ENCODE measurements at regions not wholly inside any gene's neighbourhood (a gene's known extent, or its start where the extent isn't known, plus 50 kb on each side); places are given as distances from the start of the nearest gene placed in this dataset.

- H3K4me3 ChIP-seq (replicated peaks in 1 of 4; ENCODE audit: control extremely low read depth in 1 of 4, insufficient read depth in 1 of 4, low read depth in 3 of 4, low read length in 4 of 4) = no peak overlapping the region
- DNase-seq (ENCODE audit: low read depth in 2 of 2) = no peak
- H3K27ac ChIP-seq (ENCODE audit: insufficient read depth, low read length) = no peak overlapping the region
- no peak overlapping the region for H3K4me2 ChIP-seq (ENCODE audit: extremely low read depth, insufficient read depth, low read length)
- H2AFZ ChIP-seq (ENCODE audit: low read length) = no peak overlapping the region
- TF ChIP-seq CTCF (conservative IDR thresholded peaks at IDR 0.05 in 1 of 2, IDR thresholded peaks at IDR 0.05 in 1 of 2; ENCODE audit: low read depth in 1 of 2, low read length in 2 of 2) (no peak), EZH2 (IDR thresholded peaks at IDR 0.05; ENCODE audit: low read length, missing control alignments) (no peak)
- H4K20me1 ChIP-seq (ENCODE audit: control insufficient read depth, extremely low read depth, insufficient read depth, low read length) = no peaks in the 10 kb centered on the region
- H3K9ac ChIP-seq (ENCODE audit: insufficient read depth, low read length) = no peak overlapping the region
- H3K9me3 ChIP-seq (ENCODE audit: control insufficient read depth, insufficient read depth, low read depth, low read length) = no peaks in the 10 kb centered on the region
- no peaks in the 10 kb centered on the region for H3K4me1 ChIP-seq (ENCODE audit: control insufficient read depth, extremely low read depth, insufficient read depth, low read length)
- no peaks in the 10 kb centered on the region for H3K36me3 ChIP-seq (ENCODE audit: control insufficient read depth, insufficient read depth, low read length)
- H3K27me3 ChIP-seq (ENCODE audit: control insufficient read depth, insufficient read depth, low read length) = no peaks in the 10 kb centered on the region
- no peaks in the 10 kb centered on the region for H3K79me2 ChIP-seq (ENCODE audit: control insufficient read depth, insufficient read depth, low read length)
Measured at GRCh38 chr4:123606946-123607542, 210.4 kb downstream of the SPRY1 start.

- Histone ChIP-seq H3K4me2 (ENCODE audit: extremely low read depth, insufficient read depth, low read length) (no peak overlapping the region), H3K79me2 (ENCODE audit: control insufficient read depth, insufficient read depth, low read length) (no peaks in the 10 kb centered on the region), H4K20me1 (ENCODE audit: control insufficient read depth, extremely low read depth, insufficient read depth, low read length) (no peaks in the 10 kb centered on the region), H3K9ac (ENCODE audit: insufficient read depth, low read length) (no peak overlapping the region), H2AFZ (ENCODE audit: low read length) (no peak overlapping the region), H3K9me3 (ENCODE audit: control insufficient read depth, insufficient read depth, low read depth, low read length) (no peaks in the 10 kb centered on the region), H3K27ac (ENCODE audit: insufficient read depth, low read length) (no peak overlapping the region), H3K4me3 (replicated peaks in 1 of 4; ENCODE audit: control extremely low read depth in 1 of 4, insufficient read depth in 1 of 4, low read depth in 3 of 4, low read length in 4 of 4) (no peak overlapping the region), H3K27me3 (ENCODE audit: control insufficient read depth, insufficient read depth, low read length) (no peaks in the 10 kb centered on the region), H3K4me1 (ENCODE audit: control insufficient read depth, extremely low read depth, insufficient read depth, low read length) (no peaks in the 10 kb centered on the region), H3K36me3 (ENCODE audit: control insufficient read depth, insufficient read depth, low read length) (no peaks in the 10 kb centered on the region)
- no peak for DNase-seq (ENCODE audit: low read depth in 2 of 2)
- TF ChIP-seq EZH2 (IDR thresholded peaks at IDR 0.05; ENCODE audit: low read length, missing control alignments) (no peak), CTCF (conservative IDR thresholded peaks at IDR 0.05 in 1 of 2, IDR thresholded peaks at IDR 0.05 in 1 of 2; ENCODE audit: low read depth in 1 of 2, low read length in 2 of 2) (no peak)
Measured at GRCh38 chr4:123609829-123610228, 213.2 kb downstream of the SPRY1 start.

- Histone ChIP-seq H3K27ac (ENCODE audit: insufficient read depth, low read length) (no peak overlapping the region), H3K4me1 (ENCODE audit: control insufficient read depth, extremely low read depth, insufficient read depth, low read length) (no peaks in the 10 kb centered on the region), H2AFZ (ENCODE audit: low read length) (no peak overlapping the region), H3K36me3 (ENCODE audit: control insufficient read depth, insufficient read depth, low read length) (no peaks in the 10 kb centered on the region), H3K9ac (ENCODE audit: insufficient read depth, low read length) (no peak overlapping the region), H3K4me2 (ENCODE audit: extremely low read depth, insufficient read depth, low read length) (no peak overlapping the region), H3K9me3 (ENCODE audit: control insufficient read depth, insufficient read depth, low read depth, low read length) (no peaks in the 10 kb centered on the region), H4K20me1 (ENCODE audit: control insufficient read depth, extremely low read depth, insufficient read depth, low read length) (no peaks in the 10 kb centered on the region), H3K4me3 (replicated peaks in 1 of 4; ENCODE audit: control extremely low read depth in 1 of 4, insufficient read depth in 1 of 4, low read depth in 3 of 4, low read length in 4 of 4) (no peak overlapping the region), H3K27me3 (ENCODE audit: control insufficient read depth, insufficient read depth, low read length) (no peaks in the 10 kb centered on the region), H3K79me2 (ENCODE audit: control insufficient read depth, insufficient read depth, low read length) (no peaks in the 10 kb centered on the region)
- peak in 1 of 2 donors; percentile 8 for DNase-seq (ENCODE audit: low read depth in 2 of 2)
- no peak for TF ChIP-seq CTCF (conservative IDR thresholded peaks at IDR 0.05 in 1 of 2, IDR thresholded peaks at IDR 0.05 in 1 of 2; ENCODE audit: low read depth in 1 of 2, low read length in 2 of 2)
- TF ChIP-seq EZH2 (IDR thresholded peaks at IDR 0.05; ENCODE audit: low read length, missing control alignments) = no peak
Measured at GRCh38 chr4:123613586-123614344, 217.2 kb downstream of the SPRY1 start.

Measured in fibroblast of lung (primary cell).